GM12864 (cell line): ENCODE measurements at regions not wholly inside any gene's neighbourhood (a gene's known extent, or its start where the extent isn't known, plus 50 kb on each side); places are given as distances from the start of the nearest gene placed in this dataset.
"Not testable (repeated sequence)": the region's sequence is repeated elsewhere in the genome, so short reads cannot be mapped to it uniquely, and the experiment has no call there.

Experiments used
- DNase-seq: peaks from one replicate; pipeline ENCODE4 v3.0.0-alpha.2; 2011; ENCODE audit warnings: low read depth
- H3K4me3 ChIP-seq: 2 replicates; pipeline ENCODE4 v1.5.1; 2011; ENCODE audit warnings: mild to moderate bottlenecking, low read depth, low read length, control low read depth
- TF ChIP-seq, protein P1 (sequence below): IDR thresholded peaks from 2 replicates; pipeline ENCODE4 v1.5.1; 2011; ENCODE audit warnings: low read depth, mild to moderate bottlenecking, moderate library complexity, low read length, control low read depth, inconsistent platforms; ENCODE audit errors: missing control alignments

DNA sequence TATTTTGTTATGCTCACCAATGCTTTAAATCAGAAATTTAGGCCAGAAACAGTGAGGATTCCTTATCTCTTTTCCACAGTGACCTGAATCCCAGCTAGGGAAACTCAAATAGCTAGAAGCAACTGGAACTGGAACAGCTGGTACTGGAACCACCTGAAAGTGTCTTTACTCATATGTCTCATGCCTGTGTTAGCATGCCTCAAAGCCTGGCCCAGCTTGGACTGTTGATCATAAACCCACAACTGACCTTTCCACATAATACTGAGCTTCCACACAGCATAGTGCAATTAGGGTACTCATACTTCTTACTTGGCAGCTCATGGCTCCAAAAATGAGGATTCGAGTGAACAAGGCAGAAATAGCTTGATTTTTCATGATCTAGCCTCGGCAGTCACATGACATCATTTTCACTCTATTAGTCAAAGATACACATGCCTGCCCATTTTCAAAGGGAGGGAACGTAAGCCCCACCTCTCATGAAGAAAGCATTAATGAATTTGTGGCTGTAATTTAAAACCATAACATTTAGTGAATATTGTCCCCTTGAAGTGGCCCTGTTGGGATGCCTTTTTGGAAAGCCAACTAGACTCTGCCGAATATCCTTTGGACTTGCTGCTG lies 80.8 kb upstream of the ACSL1 start:
- TF ChIP-seq, protein P1, sequence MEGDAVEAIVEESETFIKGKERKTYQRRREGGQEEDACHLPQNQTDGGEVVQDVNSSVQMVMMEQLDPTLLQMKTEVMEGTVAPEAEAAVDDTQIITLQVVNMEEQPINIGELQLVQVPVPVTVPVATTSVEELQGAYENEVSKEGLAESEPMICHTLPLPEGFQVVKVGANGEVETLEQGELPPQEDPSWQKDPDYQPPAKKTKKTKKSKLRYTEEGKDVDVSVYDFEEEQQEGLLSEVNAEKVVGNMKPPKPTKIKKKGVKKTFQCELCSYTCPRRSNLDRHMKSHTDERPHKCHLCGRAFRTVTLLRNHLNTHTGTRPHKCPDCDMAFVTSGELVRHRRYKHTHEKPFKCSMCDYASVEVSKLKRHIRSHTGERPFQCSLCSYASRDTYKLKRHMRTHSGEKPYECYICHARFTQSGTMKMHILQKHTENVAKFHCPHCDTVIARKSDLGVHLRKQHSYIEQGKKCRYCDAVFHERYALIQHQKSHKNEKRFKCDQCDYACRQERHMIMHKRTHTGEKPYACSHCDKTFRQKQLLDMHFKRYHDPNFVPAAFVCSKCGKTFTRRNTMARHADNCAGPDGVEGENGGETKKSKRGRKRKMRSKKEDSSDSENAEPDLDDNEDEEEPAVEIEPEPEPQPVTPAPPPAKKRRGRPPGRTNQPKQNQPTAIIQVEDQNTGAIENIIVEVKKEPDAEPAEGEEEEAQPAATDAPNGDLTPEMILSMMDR, result no peak
- no peak for DNase-seq
- H3K4me3 ChIP-seq, result no peak overlapping the region

DNA sequence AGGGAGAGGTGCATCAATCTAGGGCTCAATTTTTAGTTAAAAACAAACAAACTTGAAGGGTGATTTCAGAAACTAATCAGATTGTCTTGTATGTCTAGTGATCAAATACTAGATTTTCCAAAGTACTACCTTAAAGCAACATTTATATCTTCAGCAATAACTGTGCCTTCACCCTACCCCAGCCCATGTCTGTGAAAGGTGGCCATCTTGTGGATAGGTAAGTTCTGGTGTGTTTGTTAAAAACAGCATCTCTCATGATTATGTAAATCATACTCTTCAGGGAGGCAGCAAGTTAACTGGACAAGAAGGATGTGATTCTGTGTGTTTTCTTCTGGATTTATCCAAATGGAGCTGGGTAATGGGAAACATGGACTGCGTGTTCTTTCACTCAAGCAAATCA lies 81.4 kb upstream of the ACSL1 start:
- H3K4me3 ChIP-seq, result no peak overlapping the region
- TF ChIP-seq, protein P1, result peak; percentile 27
- DNase-seq, result no peak

DNA sequence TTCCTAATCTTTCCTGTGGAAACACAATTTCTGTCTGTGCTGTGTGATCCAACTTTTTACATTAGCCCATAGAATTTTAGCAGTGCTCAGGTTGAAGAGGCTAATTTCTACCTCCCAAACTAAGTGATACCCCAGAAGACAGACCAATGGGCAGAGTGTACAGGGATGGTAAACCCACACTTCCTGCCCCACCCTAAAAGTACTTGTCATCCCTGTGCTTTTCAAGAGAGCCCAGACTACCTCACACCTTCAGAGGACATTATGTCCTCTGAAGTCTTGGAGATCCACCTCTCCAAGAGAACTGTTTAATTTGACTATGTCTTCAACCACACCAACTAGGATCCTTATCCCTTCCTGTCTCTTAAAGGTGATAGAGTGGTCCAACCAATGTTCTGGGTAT lies 82.0 kb upstream of the ACSL1 start:
- H3K4me3 ChIP-seq, result no peak overlapping the region
- TF ChIP-seq, protein P1, result no peak

GRCh38 chr4:184911310-184911709 lies 85.5 kb upstream of the ACSL1 start:
- TF ChIP-seq, protein P1, result no peak
- H3K4me3 ChIP-seq, result no peak overlapping the region
- no peak for DNase-seq

More for the DNA sequence above, 82.0 kb upstream of the ACSL1 start:
- no peak for DNase-seq

- DNase-seq, result no peak
- no peak overlapping the region for H3K4me3 ChIP-seq
- TF ChIP-seq, protein P1, result no peak
Observed at GRCh38 chr4:184913356-184914143, 87.8 kb upstream of the ACSL1 start.

DNA sequence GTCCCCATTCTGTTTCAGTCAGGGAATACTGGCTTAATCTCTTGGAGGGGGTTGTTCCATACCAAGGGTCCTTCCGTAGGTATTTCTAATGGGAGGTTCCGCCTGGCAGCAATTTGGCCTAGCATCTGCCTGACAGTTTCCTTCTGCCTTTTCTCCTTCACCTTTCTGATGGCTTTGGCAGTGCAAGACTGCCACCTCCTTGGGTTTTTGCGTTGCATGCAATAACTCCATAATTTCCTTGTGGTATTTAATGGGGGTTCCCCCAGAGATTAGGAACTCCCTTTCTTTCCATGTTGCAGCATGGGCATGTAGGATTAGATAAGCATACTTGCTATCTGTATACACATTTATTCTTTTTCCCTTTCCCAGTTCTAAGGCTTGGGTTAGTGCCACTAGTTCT lies 93.0 kb upstream of the ACSL1 start:
- H3K4me3 ChIP-seq, DNase-seq: not testable (repeated sequence)
- TF ChIP-seq, protein P1, result peak; percentile 3
